K562 (cell line): ENCODE measurements at regions not wholly inside any gene's neighbourhood (a gene's known extent, or its start where the extent isn't known, plus 50 kb on each side); places are given as distances from the start of the nearest gene placed in this dataset.

Experiments used
- GTF2E2 ChIP-seq: fragments of 200-800 bp; sonication (Bioruptor generic); IDR thresholded peaks from 2 replicates; pipeline ENCODE4 v1.6.1; 2016; ENCODE audit warnings: missing genetic modification characterization, missing compliant biosample characterization
- HNRNPLL ChIP-seq: fragments of 200-400 bp; formaldehyde crosslinking; IDR thresholded peaks from 2 replicates; pipeline ENCODE4 v1.6.1; 2017; ENCODE audit warnings: low read length, low read depth, mild to moderate bottlenecking; ENCODE audit not compliant: poor library complexity, severe bottlenecking
- LCOR ChIP-seq: sonication (generic); formaldehyde crosslinking; IDR thresholded peaks from 2 replicates; pipeline ENCODE4 v1.8.0; 2022; ENCODE audit warnings: mild to moderate bottlenecking, missing genetic modification reagents
- SRSF1 ChIP-seq: fragments of 200-400 bp; formaldehyde crosslinking; IDR thresholded peaks from 2 replicates; pipeline ENCODE4 v1.6.1; 2017; ENCODE audit warnings: mild to moderate bottlenecking, low read depth, low read length, moderate library complexity
- TF ChIP-seq, protein P1 (sequence below): IDR thresholded peaks from 2 replicates; pipeline ENCODE4 v1.6.1; 2012; ENCODE audit warnings: low read depth, low read length, improper control_type of control experiment, borderline replicate concordance
- TF ChIP-seq, protein P2 (sequence below): fragments of 250-450 bp; sonication (Bioruptor Pico); IDR thresholded peaks from 2 replicates; pipeline ENCODE4 v1.8.0; 2022; ENCODE audit warnings: inconsistent platforms, mild to moderate bottlenecking, moderate library complexity, borderline replicate concordance
- TF ChIP-seq, protein P3 (sequence below), 2 experiments: IDR thresholded peaks; 2 replicates each; pipeline ENCODE4 v1.6.1; 2012; ENCODE audit warnings: improper control_type of control experiment in 2 of 2, low read depth in 2 of 2, low read length in 2 of 2, borderline replicate concordance in 1 of 2
- TF ChIP-seq, protein P4 (sequence below): fragments of 250-450 bp; sonication (Bioruptor Pico); IDR thresholded peaks from 2 replicates; pipeline ENCODE4 v1.8.0; 2021; ENCODE audit warnings: moderate library complexity, mild to moderate bottlenecking, inconsistent platforms

DNA sequence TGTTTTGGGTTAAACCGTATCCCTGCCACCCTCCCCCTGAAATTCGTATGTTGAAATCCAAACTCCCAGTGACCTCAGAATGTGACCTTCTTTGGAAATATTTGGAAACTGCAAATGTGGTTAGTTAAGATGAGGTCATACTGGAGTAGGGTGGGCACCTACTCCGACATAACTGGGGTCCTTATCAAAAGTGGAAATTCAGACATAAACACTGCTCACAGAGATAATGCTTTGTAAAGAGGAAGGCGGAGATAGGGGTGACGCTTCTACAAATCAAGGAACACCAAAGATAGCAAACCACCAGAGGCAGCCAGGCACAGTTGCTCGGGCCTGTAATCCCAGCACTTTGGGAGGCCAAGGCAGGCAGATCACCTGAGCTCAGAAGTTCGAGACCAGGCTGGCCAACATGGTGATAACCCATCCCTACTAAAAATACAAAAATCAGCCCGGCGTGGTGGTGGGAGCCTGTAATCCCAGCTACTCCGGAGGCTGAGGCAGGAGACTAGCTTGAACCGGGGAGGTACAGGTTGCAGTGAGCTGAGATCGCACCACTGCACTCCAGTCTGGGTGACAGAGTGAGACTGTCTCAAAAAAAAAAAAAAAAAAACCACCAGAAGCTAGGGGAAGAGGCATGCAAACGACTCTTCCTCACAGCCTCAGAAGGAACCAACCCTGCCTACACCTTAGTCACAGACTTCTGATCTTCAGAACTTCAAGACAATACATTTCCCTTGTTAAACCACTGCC is 51.1 kb upstream of the CHD2 start (continued):
- no peak for TF ChIP-seq HNRNPLL
- TF ChIP-seq, protein P1, sequence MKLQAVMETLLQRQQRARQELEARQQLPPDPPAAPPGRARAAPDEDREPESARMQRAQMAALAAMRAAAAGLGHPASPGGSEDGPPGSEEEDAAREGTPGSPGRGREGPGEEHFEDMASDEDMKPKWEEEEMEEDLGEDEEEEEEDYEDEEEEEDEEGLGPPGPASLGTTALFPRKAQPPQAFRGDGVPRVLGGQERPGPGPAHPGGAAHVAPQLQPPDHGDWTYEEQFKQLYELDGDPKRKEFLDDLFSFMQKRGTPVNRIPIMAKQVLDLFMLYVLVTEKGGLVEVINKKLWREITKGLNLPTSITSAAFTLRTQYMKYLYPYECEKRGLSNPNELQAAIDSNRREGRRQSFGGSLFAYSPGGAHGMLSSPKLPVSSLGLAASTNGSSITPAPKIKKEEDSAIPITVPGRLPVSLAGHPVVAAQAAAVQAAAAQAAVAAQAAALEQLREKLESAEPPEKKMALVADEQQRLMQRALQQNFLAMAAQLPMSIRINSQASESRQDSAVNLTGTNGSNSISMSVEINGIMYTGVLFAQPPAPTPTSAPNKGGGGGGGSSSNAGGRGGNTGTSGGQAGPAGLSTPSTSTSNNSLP = peak; percentile 60; the same call in 1 of the 2 replicates
- peak; percentile 29; the same call in 1 of the 2 replicates for TF ChIP-seq LCOR
- TF ChIP-seq, protein P2, sequence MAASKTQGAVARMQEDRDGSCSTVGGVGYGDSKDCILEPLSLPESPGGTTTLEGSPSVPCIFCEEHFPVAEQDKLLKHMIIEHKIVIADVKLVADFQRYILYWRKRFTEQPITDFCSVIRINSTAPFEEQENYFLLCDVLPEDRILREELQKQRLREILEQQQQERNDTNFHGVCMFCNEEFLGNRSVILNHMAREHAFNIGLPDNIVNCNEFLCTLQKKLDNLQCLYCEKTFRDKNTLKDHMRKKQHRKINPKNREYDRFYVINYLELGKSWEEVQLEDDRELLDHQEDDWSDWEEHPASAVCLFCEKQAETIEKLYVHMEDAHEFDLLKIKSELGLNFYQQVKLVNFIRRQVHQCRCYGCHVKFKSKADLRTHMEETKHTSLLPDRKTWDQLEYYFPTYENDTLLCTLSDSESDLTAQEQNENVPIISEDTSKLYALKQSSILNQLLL (CRISPR knock-in tag) = 0 out of 2 replicates have a peak, but pooled peaks have one; percentile 30
- no peak for TF ChIP-seq SRSF1
- TF ChIP-seq, protein P3, sequence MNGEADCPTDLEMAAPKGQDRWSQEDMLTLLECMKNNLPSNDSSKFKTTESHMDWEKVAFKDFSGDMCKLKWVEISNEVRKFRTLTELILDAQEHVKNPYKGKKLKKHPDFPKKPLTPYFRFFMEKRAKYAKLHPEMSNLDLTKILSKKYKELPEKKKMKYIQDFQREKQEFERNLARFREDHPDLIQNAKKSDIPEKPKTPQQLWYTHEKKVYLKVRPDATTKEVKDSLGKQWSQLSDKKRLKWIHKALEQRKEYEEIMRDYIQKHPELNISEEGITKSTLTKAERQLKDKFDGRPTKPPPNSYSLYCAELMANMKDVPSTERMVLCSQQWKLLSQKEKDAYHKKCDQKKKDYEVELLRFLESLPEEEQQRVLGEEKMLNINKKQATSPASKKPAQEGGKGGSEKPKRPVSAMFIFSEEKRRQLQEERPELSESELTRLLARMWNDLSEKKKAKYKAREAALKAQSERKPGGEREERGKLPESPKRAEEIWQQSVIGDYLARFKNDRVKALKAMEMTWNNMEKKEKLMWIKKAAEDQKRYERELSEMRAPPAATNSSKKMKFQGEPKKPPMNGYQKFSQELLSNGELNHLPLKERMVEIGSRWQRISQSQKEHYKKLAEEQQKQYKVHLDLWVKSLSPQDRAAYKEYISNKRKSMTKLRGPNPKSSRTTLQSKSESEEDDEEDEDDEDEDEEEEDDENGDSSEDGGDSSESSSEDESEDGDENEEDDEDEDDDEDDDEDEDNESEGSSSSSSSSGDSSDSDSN (IDR thresholded peaks at IDR 0.05; ENCODE audit: borderline replicate concordance in 1 of 2, low read depth in 2 of 2, low read length in 2 of 2) = no peak
- TF ChIP-seq GTF2E2 (tag) = no peak
- TF ChIP-seq, protein P4, sequence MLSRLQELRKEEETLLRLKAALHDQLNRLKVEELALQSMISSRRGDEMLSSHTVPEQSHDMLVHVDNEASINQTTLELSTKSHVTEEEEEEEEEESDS (CRISPR knock-in tag) = no peak
